ENCODE measurements at regions not wholly inside any gene's neighbourhood (a gene's known extent, or its start where the extent isn't known, plus 50 kb on each side); places are given as distances from the start of the nearest gene placed in this dataset.
A peak's percentile ranks its signal among the peaks of the same experiment; 100 is the strongest.

GRCh38 chr15:59917504-59918157, 86.5 kb upstream of the FOXB1 start:
- Histone ChIP-seq H2AFZ (ENCODE audit: low read depth, low read length, poor library complexity, severe bottlenecking) (no peak overlapping the region), H3K4me2 (ENCODE audit: low read length) (no peak overlapping the region), H4K20me1 (ENCODE audit: insufficient read depth) (no peaks in the 10 kb centered on the region; the same call in 1 of the 2 replicates), H3K79me2 (ENCODE audit: insufficient read depth, low read length) (no peaks in the 10 kb centered on the region), H3K27me3 (ENCODE audit: insufficient read depth, low read length) (peaks cover 33% of the 10 kb centered on the region), H3K27ac (ENCODE audit: low read depth, low read length) (no peak overlapping the region), H3K4me1 (ENCODE audit: control insufficient read depth in 1 of 2, insufficient read depth in 2 of 2, low read length in 2 of 2) (no peaks in the 10 kb centered on the region), H3K9me2 (ENCODE audit: insufficient read depth) (no peaks in the 10 kb centered on the region), H3K36me3 (ENCODE audit: control insufficient read depth in 1 of 2, insufficient read depth in 2 of 2, low read length in 2 of 2) (no peaks in the 10 kb centered on the region), H3K4me3 (replicated peaks in 1 of 2; ENCODE audit: low read depth in 1 of 2, low read length in 2 of 2) (no peak overlapping the region), H3K9ac (ENCODE audit: low read length) (no peak overlapping the region), H3K9me3 (ENCODE audit: control insufficient read depth in 1 of 2, insufficient read depth in 1 of 2, low read depth in 1 of 2, low read length in 2 of 2) (no peaks in the 10 kb centered on the region)
- BruUV-seq (replicated peaks): no TSS peak
- DNase-seq (ENCODE audit: low read depth, low spot score) (peak; percentile 22), ATAC-seq (peak; percentile 100)
- peak; percentile 29 to 71 (median 69); a peak in 5 of 6 replicates for TF ChIP-seq CTCF (IDR thresholded peaks at IDR 0.05 in 2 of 3, conservative IDR thresholded peaks at IDR 0.05 in 1 of 3; ENCODE audit: borderline replicate concordance in 1 of 3, insufficient read depth in 1 of 3, low read depth in 2 of 3, low read length in 2 of 3)
- TF ChIP-seq RAD21 (IDR thresholded peaks at IDR 0.05; ENCODE audit: low read depth): peak; percentile 50
- TF ChIP-seq ELF1 (IDR thresholded peaks at IDR 0.05; ENCODE audit: borderline replicate concordance, low read depth): no peak
- RAD21 ChIA-PET (ENCODE audit: low non-redundant PET in 1 of 2, low total read pairs in 2 of 2, uncharacterized antibody in 2 of 2, unreplicated experiment in 2 of 2): no interaction called here
- intact Hi-C loops (cut with micrococcal nuclease): loop anchor here (1.0 kb wide), 2 partner anchors 263 to 409 kb away; no protein-coding TSS in a partner anchor
- POLR2A ChIA-PET: no interaction called here
- CTCF ChIA-PET: interaction anchor here (1.0 to 2.3 kb wide), 7 partner anchors 13 to 603 kb away, joined by 3 to 13 read pairs (median 4); no protein-coding TSS in a partner anchor

- ATAC-seq (no peak), DNase-seq (ENCODE audit: low read depth, low spot score) (no peak)
- H3K9me2 ChIP-seq (ENCODE audit: insufficient read depth): no peaks in the 10 kb centered on the region
- H3K4me2 ChIP-seq (ENCODE audit: low read length): no peak overlapping the region
- H3K27me3 ChIP-seq (ENCODE audit: insufficient read depth, low read length): peaks cover 59% of the 10 kb centered on the region
- no peaks in the 10 kb centered on the region for H3K4me1 ChIP-seq (ENCODE audit: control insufficient read depth in 1 of 2, insufficient read depth in 2 of 2, low read length in 2 of 2)
- H3K27ac ChIP-seq (ENCODE audit: low read depth, low read length): no peak overlapping the region
- H4K20me1 ChIP-seq (ENCODE audit: insufficient read depth): no peaks in the 10 kb centered on the region
- H3K36me3 ChIP-seq (ENCODE audit: control insufficient read depth in 1 of 2, insufficient read depth in 2 of 2, low read length in 2 of 2): no peaks in the 10 kb centered on the region
- ChIA-PET RAD21 (ENCODE audit: low non-redundant PET in 1 of 2, low total read pairs in 2 of 2, uncharacterized antibody in 2 of 2, unreplicated experiment in 2 of 2) (no interaction called here), CTCF (no interaction called here), POLR2A (no interaction called here)
- H3K4me3 ChIP-seq (replicated peaks in 1 of 2; ENCODE audit: low read depth in 1 of 2, low read length in 2 of 2): no peak overlapping the region
- intact Hi-C loops (cut with micrococcal nuclease): no loop called here
- H3K9me3 ChIP-seq (ENCODE audit: control insufficient read depth in 1 of 2, insufficient read depth in 1 of 2, low read depth in 1 of 2, low read length in 2 of 2): no peaks in the 10 kb centered on the region
- TF ChIP-seq YY1 (IDR thresholded peaks at IDR 0.05; ENCODE audit: extremely low read depth, insufficient replicate concordance, low read depth, low read length) (no peak), MAX (IDR thresholded peaks at IDR 0.05) (no peak), EGR1 (IDR thresholded peaks at IDR 0.05; ENCODE audit: low read depth) (no peak), FOSL1 (IDR thresholded peaks at IDR 0.05; ENCODE audit: low read depth) (no peak)
- no TSS peak for BruUV-seq (replicated peaks)
- no peaks in the 10 kb centered on the region for H3K79me2 ChIP-seq (ENCODE audit: insufficient read depth, low read length)
- no peak overlapping the region for H2AFZ ChIP-seq (ENCODE audit: low read depth, low read length, poor library complexity, severe bottlenecking)
- no peak overlapping the region for H3K9ac ChIP-seq (ENCODE audit: low read length)
Measured at GRCh38 chr15:59906046-59906445, 98.1 kb upstream of the FOXB1 start.

Data from HCT116 (cell line).